Stimulated activated CD4-positive, alpha-beta T cell treated with anti-CD3 and anti-CD28 coated beads, Interleukin-1b, Interleukin-23, amount 100 ng/mL, for 1 hour (primary cell): ENCODE measurements at regions not wholly inside any gene's neighbourhood (a gene's known extent, or its start where the extent isn't known, plus 50 kb on each side); places are given as distances from the start of the nearest gene placed in this dataset.
"Not testable (repeated sequence)": the region's sequence is repeated elsewhere in the genome, so short reads cannot be mapped to it uniquely, and the experiment has no call there.

Experiments used
- DNase-seq, 2 donors: peaks; one replicate each; pipeline ENCODE4 v3.0.0-alpha.2; 2020; ENCODE audit warnings: low read depth in 2 of 2

GRCh38 chr7:94174375-94174774 is 170.2 kb upstream of the BET1 start:
- no peak for DNase-seq

DNA sequence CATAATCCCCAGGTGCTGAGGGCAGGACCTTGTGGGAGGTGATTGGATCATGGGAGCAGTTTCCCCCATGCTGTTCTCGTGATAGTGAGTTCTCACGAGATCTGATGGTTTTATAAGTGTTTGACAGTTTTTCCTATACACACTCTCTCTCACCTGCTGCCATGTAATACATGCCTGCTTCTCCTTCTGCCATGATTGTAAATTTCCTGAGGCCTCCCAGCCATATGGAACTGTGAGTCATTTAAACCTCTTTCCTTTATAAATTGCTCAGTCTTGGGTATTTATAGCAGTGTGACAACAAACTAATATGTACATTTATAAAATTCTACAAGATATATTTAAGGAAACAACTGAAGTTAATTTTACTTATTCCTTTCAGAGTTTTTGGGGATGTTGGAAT is 170.8 kb upstream of the BET1 start:
- DNase-seq = no peak

- DNase-seq = no peak
These were observed 172.6 kb upstream of the BET1 start for GRCh38 chr7:94176694-94177200.

GRCh38 chr7:94177441-94177840 is 173.3 kb upstream of the BET1 start:
- DNase-seq = no peak

DNA sequence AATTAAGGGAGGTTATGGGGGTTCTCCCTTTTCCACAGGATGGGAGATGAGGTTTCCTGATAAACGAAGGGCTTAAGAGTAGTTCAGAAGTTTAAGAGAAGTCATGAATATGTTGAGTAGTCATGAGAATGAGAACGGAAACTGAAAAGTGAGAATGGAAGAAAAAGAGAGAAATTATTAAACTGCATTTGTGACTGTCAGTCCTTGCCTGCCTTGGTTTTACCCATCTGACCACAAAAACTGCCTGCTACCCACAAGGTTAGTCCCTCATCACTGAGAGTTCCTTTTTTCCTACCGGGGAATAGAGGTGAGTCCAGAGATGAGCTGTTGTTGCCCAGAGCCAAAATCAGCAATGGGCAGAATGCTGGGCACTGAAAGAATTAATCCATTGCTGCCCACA is 174.1 kb upstream of the BET1 start:
- no peak for DNase-seq

GRCh38 chr7:94179466-94179865 is 175.3 kb upstream of the BET1 start:
- no peak for DNase-seq

GRCh38 chr7:94182066-94182465 is 177.9 kb upstream of the BET1 start:
- DNase-seq = no peak

- DNase-seq = no peak
These were observed 178.6 kb upstream of the BET1 start for GRCh38 chr7:94182721-94183120.

- DNase-seq = no peak
These were observed 179.2 kb upstream of the BET1 start for GRCh38 chr7:94183289-94183749.

GRCh38 chr7:94183891-94184290 is 179.7 kb upstream of the BET1 start:
- DNase-seq = no peak

GRCh38 chr7:94188350-94188749 is 184.2 kb upstream of the BET1 start:
- no peak for DNase-seq

GRCh38 chr7:94190599-94191061 is 186.5 kb upstream of the BET1 start:
- DNase-seq = no peak

GRCh38 chr7:94194426-94194825 is 190.3 kb upstream of the BET1 start:
- not testable (repeated sequence) for DNase-seq

GRCh38 chr7:94195201-94195600 is 191.0 kb upstream of the BET1 start:
- DNase-seq = no peak

GRCh38 chr7:94195813-94196212 is 191.7 kb upstream of the BET1 start:
- no peak for DNase-seq

DNA sequence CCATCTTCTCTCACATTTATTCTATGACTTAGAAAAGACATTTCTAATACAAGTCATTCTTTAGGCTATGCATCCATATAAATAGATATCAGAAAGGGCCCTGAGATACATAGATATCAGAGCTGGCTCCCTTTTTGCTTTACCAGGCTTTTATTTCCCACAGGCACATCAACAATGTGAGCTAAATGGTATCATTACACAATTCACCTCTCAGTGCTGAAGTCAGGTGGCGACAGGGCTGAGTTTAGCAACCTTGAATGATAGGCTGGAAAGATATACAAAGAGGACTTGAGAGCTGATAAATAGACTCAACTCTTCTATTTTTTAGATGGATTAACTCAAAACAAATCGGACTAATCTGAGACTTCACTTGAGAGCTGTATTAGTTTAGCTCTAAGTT is 189.2 kb upstream of the COL1A2 start:
- DNase-seq = no peak

DNA sequence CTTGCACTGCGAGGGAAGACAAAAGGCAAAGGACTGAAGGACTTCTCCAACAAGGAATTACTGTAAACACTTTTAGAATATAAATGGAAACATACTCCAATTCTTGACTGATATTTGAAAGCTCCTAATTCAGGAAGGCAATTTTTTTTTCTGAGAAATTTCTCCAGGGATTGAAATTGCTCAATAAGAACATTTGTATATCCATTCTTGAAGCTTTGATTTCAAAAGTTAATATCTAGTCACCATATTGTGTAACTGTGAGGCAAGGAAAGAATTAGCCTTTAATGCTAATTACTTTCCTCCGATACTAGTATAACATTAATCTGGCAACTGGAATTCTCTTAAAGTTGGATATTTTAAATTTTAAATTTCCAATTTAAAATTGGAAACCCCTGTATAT is 188.4 kb upstream of the COL1A2 start:
- DNase-seq = no peak

- DNase-seq = no peak
These were observed 182.5 kb upstream of the COL1A2 start for GRCh38 chr7:94212160-94212559.

DNA sequence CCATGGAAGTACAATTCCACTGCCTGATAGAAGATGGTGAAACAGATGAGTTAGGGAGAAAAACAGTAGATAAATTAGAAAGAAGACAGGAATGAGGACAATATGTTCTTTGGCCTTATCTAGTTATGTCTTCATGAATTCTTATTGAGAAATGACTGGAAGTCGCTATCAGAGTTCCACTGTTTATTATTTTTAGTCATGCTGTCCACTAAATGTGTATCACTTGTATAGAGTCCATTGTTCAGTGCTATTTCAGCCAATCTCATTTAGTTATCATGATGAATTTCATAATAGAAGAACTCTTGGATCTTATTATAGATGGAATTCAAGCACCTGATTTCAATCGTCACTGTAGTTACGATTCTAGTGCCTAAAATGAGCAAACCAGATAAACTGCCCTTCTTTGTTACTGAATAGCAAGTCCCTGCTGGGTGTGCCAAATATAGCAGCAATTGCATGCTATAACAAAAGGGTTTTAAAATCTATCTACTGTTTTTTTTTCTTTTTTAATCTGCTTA is 177.7 kb upstream of the COL1A2 start:
- DNase-seq = no peak

DNA sequence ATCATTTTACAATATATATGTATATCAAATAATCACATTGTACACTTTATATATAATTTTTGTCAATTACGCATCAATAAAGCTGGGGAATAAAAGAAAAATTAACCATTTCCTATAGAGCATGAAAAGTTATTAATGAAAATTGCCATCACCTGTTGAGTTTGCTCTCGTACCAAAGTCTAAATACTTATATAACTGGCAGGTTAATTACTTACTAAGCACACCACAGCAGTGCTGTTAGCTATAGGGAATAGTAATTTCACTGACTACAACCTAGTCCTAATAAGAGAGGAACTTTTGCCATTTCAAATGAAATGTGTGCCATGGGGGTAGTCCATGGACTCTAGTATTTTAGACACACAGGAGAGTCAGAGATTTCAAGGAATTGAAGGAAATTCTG is 176.9 kb upstream of the COL1A2 start:
- DNase-seq = no peak

- DNase-seq = no peak
These were observed 172.2 kb upstream of the COL1A2 start for GRCh38 chr7:94222516-94222915.

GRCh38 chr7:94223375-94224084 is 171.2 kb upstream of the COL1A2 start:
- DNase-seq = no peak

GRCh38 chr7:94228223-94228622 is 166.5 kb upstream of the COL1A2 start:
- DNase-seq = no peak

DNA sequence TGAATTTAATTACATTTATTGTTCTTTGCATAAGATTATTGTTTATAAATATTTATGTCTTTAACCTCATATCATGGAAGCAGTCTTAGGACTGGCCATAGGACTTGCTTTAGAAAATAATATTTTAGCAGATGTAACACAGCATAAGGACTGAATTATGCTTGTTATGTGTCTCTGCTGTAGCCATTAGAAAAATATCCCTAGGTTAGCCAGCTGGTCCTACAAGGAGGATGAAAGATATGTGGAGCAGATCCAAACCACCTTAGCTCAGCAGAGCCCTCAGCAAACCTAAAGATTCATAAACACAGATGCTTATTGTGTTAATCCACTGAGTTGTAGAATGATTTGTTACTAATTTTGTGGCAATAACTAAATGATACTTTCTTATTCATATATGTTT is 166.0 kb upstream of the COL1A2 start:
- DNase-seq = no peak
